Medulla oblongata (tissue), 1 donor: ENCODE measurements at regions not wholly inside any gene's neighbourhood (a gene's known extent, or its start where the extent isn't known, plus 50 kb on each side); places are given as distances from the start of the nearest gene placed in this dataset.
A peak's percentile ranks its signal among the peaks of the same experiment; 100 is the strongest.

Source experiments
- DNase-seq: peaks from one replicate; pipeline ENCODE4 v3.0.0-alpha.2; 2015; ENCODE audit errors: extremely low spot score

GRCh38 chr4:11774346-11774745, 345.7 kb upstream of the HS3ST1 start:
- DNase-seq, result no peak

- DNase-seq, result no peak
Measured at GRCh38 chr4:11773798-11774197, 345.1 kb upstream of the HS3ST1 start.

GRCh38 chr4:11769434-11769833, 340.7 kb upstream of the HS3ST1 start:
- DNase-seq, result no peak

- DNase-seq, result no peak
Measured at GRCh38 chr4:11768251-11768972, 339.7 kb upstream of the HS3ST1 start.

- DNase-seq, result peak; percentile 52
Measured at GRCh38 chr4:11765849-11766453, 337.3 kb upstream of the HS3ST1 start.

GRCh38 chr4:11748164-11748872, 319.6 kb upstream of the HS3ST1 start:
- peak; percentile 23 for DNase-seq

GRCh38 chr4:11746734-11747133, 318.0 kb upstream of the HS3ST1 start:
- DNase-seq, result no peak

- no peak for DNase-seq
Measured at GRCh38 chr4:11743976-11744375, 315.3 kb upstream of the HS3ST1 start.

- no peak for DNase-seq
Measured at GRCh38 chr4:11743236-11743635, 314.5 kb upstream of the HS3ST1 start.

- DNase-seq, result no peak
Measured at GRCh38 chr4:11741190-11741652, 312.5 kb upstream of the HS3ST1 start.

- no peak for DNase-seq
Measured at GRCh38 chr4:11739992-11740391, 311.3 kb upstream of the HS3ST1 start.

- DNase-seq, result no peak
Measured at GRCh38 chr4:11736978-11737377, 308.3 kb upstream of the HS3ST1 start.

- no peak for DNase-seq
Measured at GRCh38 chr4:11735651-11736050, 307.0 kb upstream of the HS3ST1 start.

GRCh38 chr4:11732155-11732554, 303.5 kb upstream of the HS3ST1 start:
- no peak for DNase-seq

- DNase-seq, result no peak
Measured at GRCh38 chr4:11730545-11730944, 301.9 kb upstream of the HS3ST1 start.

- DNase-seq, result no peak
Measured at GRCh38 chr4:11729548-11729947, 300.9 kb upstream of the HS3ST1 start.

GRCh38 chr4:11727903-11728564, 299.3 kb upstream of the HS3ST1 start:
- DNase-seq, result no peak

- DNase-seq, result no peak
Measured at GRCh38 chr4:11724731-11725130, 296.0 kb upstream of the HS3ST1 start.

GRCh38 chr4:11722223-11722622, 293.5 kb upstream of the HS3ST1 start:
- no peak for DNase-seq

- peak; percentile 60 for DNase-seq
Measured at GRCh38 chr4:11720292-11720691, 291.6 kb upstream of the HS3ST1 start.

GRCh38 chr4:11719879-11720278, 291.2 kb upstream of the HS3ST1 start:
- DNase-seq, result no peak
